Endothelial cell of umbilical vein (primary cell): ENCODE measurements at regions not wholly inside any gene's neighbourhood (a gene's known extent, or its start where the extent isn't known, plus 50 kb on each side); places are given as distances from the start of the nearest gene placed in this dataset.

Experiments used
- EZH2 ChIP-seq: IDR thresholded peaks from 2 replicates; pipeline ENCODE4 v1.6.1; 2012; ENCODE audit warnings: borderline replicate concordance, low read depth, mild to moderate bottlenecking, moderate library complexity, low read length, inconsistent platforms; ENCODE audit not compliant: severe bottlenecking
- FOS ChIP-seq: IDR thresholded peaks from 2 replicates; pipeline ENCODE4 v1.6.1; 2011; ENCODE audit warnings: mild to moderate bottlenecking, low read length, moderate library complexity, borderline replicate concordance; ENCODE audit not compliant: insufficient read depth
- GATA2 ChIP-seq: IDR thresholded peaks from 2 replicates; pipeline ENCODE4 v1.7.0; 2011; ENCODE audit warnings: low read depth, mild to moderate bottlenecking, moderate library complexity, mixed read lengths, low read length; ENCODE audit not compliant: insufficient read length, insufficient read depth
- JUN ChIP-seq: IDR thresholded peaks from 2 replicates; pipeline ENCODE4 v1.6.1; 2011; ENCODE audit warnings: borderline replicate concordance, low read depth; ENCODE audit not compliant: insufficient read length, insufficient read depth
- MYC ChIP-seq: IDR thresholded peaks from one replicate; pipeline ENCODE4 v1.6.1; 2011; ENCODE audit warnings: mild to moderate bottlenecking, low read depth, low read length
- POLR2A ChIP-seq: IDR thresholded peaks from 2 replicates; pipeline ENCODE4 v1.6.1; 2012; ENCODE audit warnings: low read depth, mild to moderate bottlenecking, control low read depth, low read length
- POLR2AphosphoS5 ChIP-seq: IDR thresholded peaks from 2 replicates; pipeline ENCODE4 v1.6.1; 2012; ENCODE audit warnings: low read depth, mild to moderate bottlenecking, control low read depth, low read length, moderate library complexity; ENCODE audit not compliant: insufficient read depth
- TF ChIP-seq, protein P1 (sequence below), 2 donors: IDR thresholded peaks; 1 replicate in 1 of 2; 2 replicates in 1 of 2; pipeline ENCODE4 v1.5.1; 2011; ENCODE audit warnings: low read length in 2 of 2, mild to moderate bottlenecking in 2 of 2, moderate library complexity in 2 of 2, control low read depth in 1 of 2, inconsistent platforms in 1 of 2, low read depth in 1 of 2; ENCODE audit not compliant: insufficient read depth in 1 of 2; ENCODE audit errors: extremely low read depth in 1 of 2
- TF ChIP-seq, protein P2 (sequence below): IDR thresholded peaks from 2 replicates; pipeline ENCODE4 v1.6.1; 2011; ENCODE audit not compliant: insufficient read depth, insufficient read length

DNA sequence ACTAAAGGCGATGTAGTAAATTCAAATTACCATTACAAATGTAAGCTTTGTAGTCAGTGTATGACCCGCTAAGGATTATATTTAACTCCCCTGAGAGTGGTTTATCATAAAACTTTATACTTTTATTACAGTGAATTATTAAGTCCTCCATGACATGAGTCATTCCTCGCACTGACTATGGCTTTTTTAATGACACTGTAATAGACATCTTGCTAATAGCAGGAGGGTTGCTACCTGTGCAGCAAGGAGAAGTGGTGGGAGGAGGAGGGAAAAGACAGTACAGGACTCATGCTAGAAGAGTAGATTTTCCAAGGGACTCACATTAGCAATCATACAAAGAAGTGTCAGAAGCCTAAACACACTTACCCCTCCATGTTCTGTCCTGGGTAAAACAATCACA, 556.1 kb downstream of the BCL11A start:
- no peak for TF ChIP-seq POLR2A
- TF ChIP-seq, protein P1, sequence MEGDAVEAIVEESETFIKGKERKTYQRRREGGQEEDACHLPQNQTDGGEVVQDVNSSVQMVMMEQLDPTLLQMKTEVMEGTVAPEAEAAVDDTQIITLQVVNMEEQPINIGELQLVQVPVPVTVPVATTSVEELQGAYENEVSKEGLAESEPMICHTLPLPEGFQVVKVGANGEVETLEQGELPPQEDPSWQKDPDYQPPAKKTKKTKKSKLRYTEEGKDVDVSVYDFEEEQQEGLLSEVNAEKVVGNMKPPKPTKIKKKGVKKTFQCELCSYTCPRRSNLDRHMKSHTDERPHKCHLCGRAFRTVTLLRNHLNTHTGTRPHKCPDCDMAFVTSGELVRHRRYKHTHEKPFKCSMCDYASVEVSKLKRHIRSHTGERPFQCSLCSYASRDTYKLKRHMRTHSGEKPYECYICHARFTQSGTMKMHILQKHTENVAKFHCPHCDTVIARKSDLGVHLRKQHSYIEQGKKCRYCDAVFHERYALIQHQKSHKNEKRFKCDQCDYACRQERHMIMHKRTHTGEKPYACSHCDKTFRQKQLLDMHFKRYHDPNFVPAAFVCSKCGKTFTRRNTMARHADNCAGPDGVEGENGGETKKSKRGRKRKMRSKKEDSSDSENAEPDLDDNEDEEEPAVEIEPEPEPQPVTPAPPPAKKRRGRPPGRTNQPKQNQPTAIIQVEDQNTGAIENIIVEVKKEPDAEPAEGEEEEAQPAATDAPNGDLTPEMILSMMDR (IDR thresholded peaks at IDR 0.05; ENCODE audit: extremely low read depth in 1 of 2, insufficient read depth in 1 of 2, low read depth in 1 of 2, low read length in 2 of 2): no peak
- TF ChIP-seq POLR2AphosphoS5: no peak
- TF ChIP-seq FOS: no peak
- TF ChIP-seq, protein P2, sequence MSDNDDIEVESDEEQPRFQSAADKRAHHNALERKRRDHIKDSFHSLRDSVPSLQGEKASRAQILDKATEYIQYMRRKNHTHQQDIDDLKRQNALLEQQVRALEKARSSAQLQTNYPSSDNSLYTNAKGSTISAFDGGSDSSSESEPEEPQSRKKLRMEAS: no peak
- no peak for TF ChIP-seq EZH2
- TF ChIP-seq GATA2: no peak
- no peak for TF ChIP-seq MYC
- TF ChIP-seq JUN: no peak
